ENCODE measurements at regions not wholly inside any gene's neighbourhood (a gene's known extent, or its start where the extent isn't known, plus 50 kb on each side); places are given as distances from the start of the nearest gene placed in this dataset.

DNA sequence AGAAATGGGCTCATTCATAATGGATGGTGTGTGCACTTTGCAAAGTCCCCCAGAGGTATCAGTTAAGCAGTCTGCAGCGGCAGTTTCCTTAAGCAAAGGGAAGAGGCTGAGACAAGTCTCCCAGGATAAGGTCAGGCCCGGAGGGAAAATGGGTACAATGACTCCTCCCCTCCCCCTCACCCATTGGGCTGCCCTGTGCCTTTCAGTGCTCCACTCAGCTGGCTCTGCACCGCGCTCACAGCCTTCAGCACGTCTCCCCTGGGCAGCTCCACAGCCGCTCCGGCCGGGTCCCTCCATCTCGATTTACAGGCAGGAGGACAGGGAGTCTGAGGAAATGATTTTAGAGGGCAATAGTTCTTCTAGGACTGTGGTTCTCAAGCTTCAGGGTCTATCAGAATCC is 264.8 kb downstream of the LRFN2 start:
- TF ChIP-seq, protein P1, sequence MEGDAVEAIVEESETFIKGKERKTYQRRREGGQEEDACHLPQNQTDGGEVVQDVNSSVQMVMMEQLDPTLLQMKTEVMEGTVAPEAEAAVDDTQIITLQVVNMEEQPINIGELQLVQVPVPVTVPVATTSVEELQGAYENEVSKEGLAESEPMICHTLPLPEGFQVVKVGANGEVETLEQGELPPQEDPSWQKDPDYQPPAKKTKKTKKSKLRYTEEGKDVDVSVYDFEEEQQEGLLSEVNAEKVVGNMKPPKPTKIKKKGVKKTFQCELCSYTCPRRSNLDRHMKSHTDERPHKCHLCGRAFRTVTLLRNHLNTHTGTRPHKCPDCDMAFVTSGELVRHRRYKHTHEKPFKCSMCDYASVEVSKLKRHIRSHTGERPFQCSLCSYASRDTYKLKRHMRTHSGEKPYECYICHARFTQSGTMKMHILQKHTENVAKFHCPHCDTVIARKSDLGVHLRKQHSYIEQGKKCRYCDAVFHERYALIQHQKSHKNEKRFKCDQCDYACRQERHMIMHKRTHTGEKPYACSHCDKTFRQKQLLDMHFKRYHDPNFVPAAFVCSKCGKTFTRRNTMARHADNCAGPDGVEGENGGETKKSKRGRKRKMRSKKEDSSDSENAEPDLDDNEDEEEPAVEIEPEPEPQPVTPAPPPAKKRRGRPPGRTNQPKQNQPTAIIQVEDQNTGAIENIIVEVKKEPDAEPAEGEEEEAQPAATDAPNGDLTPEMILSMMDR (IDR thresholded peaks at IDR 0.05; ENCODE audit: insufficient read depth, low read depth, low read length): no peak
- TF ChIP-seq EZH2 (IDR thresholded peaks at IDR 0.05; ENCODE audit: insufficient read depth, low read length): no peak

Measured in astrocyte (in vitro differentiated cells and primary cell).